AG04450 (cell line): ENCODE measurements at regions not wholly inside any gene's neighbourhood (a gene's known extent, or its start where the extent isn't known, plus 50 kb on each side); places are given as distances from the start of the nearest gene placed in this dataset.

Experiments used
- CTCF ChIA-PET: fragments of 300-600, 350-600 bp; formaldehyde crosslinking; extraction: SDS; loops from one replicate; lab custom pipeline; 2022; ENCODE audit warnings: antibody characterized with exemption, inconsistent platforms; lab: Charles Lee
- POLR2A ChIA-PET: fragments of 350-600 bp; formaldehyde crosslinking; extraction: SDS; loops from one replicate; lab custom pipeline; 2021; ENCODE audit warnings: antibody characterized with exemption, inconsistent platforms; lab: Yijun Ruan, JAX
- DNase-seq: peaks from one replicate; pipeline ENCODE4 v3.0.0-alpha.2; 2011; ENCODE audit warnings: low read depth, low spot score
- H3K27ac ChIP-seq: one replicate; pipeline ENCODE4 v1.5.1; 2012; ENCODE audit warnings: low read depth, low read length, control low read depth
- H3K27me3 ChIP-seq: one replicate; pipeline ENCODE4 v1.6.0; 2012; ENCODE audit warnings: low read length; ENCODE audit not compliant: control insufficient read depth, insufficient read depth
- H3K4me3 ChIP-seq: 2 replicates; pipeline ENCODE4 v1.5.1; 2011; ENCODE audit warnings: mild to moderate bottlenecking, low read depth, low read length, control low read depth
- H3K9me3 ChIP-seq: 2 replicates; pipeline ENCODE4 v1.5.1; 2012; ENCODE audit warnings: low read length; ENCODE audit not compliant: control insufficient read depth, insufficient read depth
- TF ChIP-seq, protein P1 (sequence below): IDR thresholded peaks from 2 replicates; pipeline ENCODE4 v1.5.1; 2011; ENCODE audit warnings: low read depth, low read length, control low read depth, inconsistent platforms

GRCh38 chr4:20323991-20324390 lies 72.3 kb downstream of the SLIT2 start:
- CTCF ChIA-PET: no interaction called here
- no peak overlapping the region for H3K4me3 ChIP-seq
- H3K9me3 ChIP-seq: no peaks in the 10 kb centered on the region
- TF ChIP-seq, protein P1, sequence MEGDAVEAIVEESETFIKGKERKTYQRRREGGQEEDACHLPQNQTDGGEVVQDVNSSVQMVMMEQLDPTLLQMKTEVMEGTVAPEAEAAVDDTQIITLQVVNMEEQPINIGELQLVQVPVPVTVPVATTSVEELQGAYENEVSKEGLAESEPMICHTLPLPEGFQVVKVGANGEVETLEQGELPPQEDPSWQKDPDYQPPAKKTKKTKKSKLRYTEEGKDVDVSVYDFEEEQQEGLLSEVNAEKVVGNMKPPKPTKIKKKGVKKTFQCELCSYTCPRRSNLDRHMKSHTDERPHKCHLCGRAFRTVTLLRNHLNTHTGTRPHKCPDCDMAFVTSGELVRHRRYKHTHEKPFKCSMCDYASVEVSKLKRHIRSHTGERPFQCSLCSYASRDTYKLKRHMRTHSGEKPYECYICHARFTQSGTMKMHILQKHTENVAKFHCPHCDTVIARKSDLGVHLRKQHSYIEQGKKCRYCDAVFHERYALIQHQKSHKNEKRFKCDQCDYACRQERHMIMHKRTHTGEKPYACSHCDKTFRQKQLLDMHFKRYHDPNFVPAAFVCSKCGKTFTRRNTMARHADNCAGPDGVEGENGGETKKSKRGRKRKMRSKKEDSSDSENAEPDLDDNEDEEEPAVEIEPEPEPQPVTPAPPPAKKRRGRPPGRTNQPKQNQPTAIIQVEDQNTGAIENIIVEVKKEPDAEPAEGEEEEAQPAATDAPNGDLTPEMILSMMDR: no peak
- H3K27ac ChIP-seq: no peak overlapping the region
- no peak for DNase-seq
- POLR2A ChIA-PET: no interaction called here
- no peaks in the 10 kb centered on the region for H3K27me3 ChIP-seq

DNA sequence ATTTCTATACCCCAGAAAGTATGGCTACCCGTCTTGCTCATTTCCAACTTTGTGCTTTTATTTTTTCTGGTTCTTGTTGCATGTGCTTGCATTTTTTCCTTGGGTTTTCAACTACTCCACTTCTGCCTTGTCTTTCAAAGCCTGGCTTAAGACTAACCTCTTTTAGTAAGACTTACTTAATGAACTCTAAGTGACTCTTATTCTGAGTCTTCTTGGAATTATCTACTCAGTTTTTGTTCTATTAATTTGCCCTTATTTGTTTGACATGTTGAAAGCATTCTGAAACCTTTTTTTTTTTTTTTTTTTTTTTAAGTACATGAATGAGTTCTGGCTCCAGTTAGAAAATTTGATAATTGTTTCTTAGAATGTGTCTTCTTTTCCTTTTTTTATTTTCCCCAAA lies 74.8 kb downstream of the SLIT2 start:
- DNase-seq: no peak
- Histone ChIP-seq H3K4me3 (no peak overlapping the region), H3K9me3 (no peaks in the 10 kb centered on the region), H3K27me3 (no peaks in the 10 kb centered on the region), H3K27ac (no peak overlapping the region)
- ChIA-PET CTCF (no interaction called here), POLR2A (no interaction called here)
- TF ChIP-seq, protein P1: no peak

DNA sequence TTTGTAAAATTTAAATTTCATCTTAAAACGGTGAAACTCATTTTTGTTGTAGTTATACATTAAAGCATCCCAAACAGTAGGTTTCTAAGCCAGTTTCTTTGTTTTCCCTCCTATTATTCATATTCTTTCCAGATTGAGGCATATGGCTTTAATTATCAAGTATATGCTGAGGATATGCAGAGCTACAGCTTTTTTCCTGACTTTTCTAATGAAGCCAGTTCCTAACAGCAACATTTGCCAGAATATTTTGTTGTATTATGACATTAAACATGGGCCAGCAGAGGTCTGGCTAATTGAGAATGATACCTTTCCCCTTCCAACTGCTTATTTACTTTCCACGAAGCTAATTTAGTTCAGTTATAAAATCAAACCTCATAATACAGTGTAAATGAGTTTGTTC lies 75.3 kb downstream of the SLIT2 start:
- TF ChIP-seq, protein P1: no peak
- ChIA-PET POLR2A (interaction anchor here (0.6 kb wide), 1 partner anchor 355 kb away, joined by 3 read pairs; no protein-coding TSS in a partner anchor), CTCF (no interaction called here)
- H3K4me3 ChIP-seq: no peak overlapping the region
- no peaks in the 10 kb centered on the region for H3K9me3 ChIP-seq
- H3K27me3 ChIP-seq: no peaks in the 10 kb centered on the region
- H3K27ac ChIP-seq: no peak overlapping the region
- no peak for DNase-seq

GRCh38 chr4:20327808-20328207 lies 76.1 kb downstream of the SLIT2 start:
- ChIA-PET CTCF (no interaction called here), POLR2A (no interaction called here)
- no peak for DNase-seq
- H3K27me3 ChIP-seq: no peaks in the 10 kb centered on the region
- TF ChIP-seq, protein P1: no peak
- H3K4me3 ChIP-seq: no peak overlapping the region
- no peaks in the 10 kb centered on the region for H3K9me3 ChIP-seq
- H3K27ac ChIP-seq: no peak overlapping the region

GRCh38 chr4:20331642-20332041 lies 79.9 kb downstream of the SLIT2 start:
- POLR2A ChIA-PET: no interaction called here
- no peak for DNase-seq
- TF ChIP-seq, protein P1: no peak
- Histone ChIP-seq H3K9me3 (no peaks in the 10 kb centered on the region), H3K27ac (no peak overlapping the region), H3K4me3 (no peak overlapping the region), H3K27me3 (no peaks in the 10 kb centered on the region)
- CTCF ChIA-PET: interaction anchor here (1.6 kb wide), 1 partner anchor 25 kb away, joined by 4 read pairs; no protein-coding TSS in a partner anchor
